HUES48 (cell line): ENCODE measurements at regions not wholly inside any gene's neighbourhood (a gene's known extent, or its start where the extent isn't known, plus 50 kb on each side); places are given as distances from the start of the nearest gene placed in this dataset.

ENCODE experiments used
- H3K27ac ChIP-seq: one replicate; pipeline ENCODE4 v1.7.0; 2013; ENCODE audit warnings: low read depth, low read length, inconsistent platforms
- H3K27me3 ChIP-seq: 2 replicates; pipeline ENCODE4 v1.6.1; 2013; ENCODE audit warnings: mild to moderate bottlenecking, low read length; ENCODE audit not compliant: control insufficient read depth, insufficient read depth
- H3K36me3 ChIP-seq: 2 replicates; pipeline ENCODE4 v1.6.1; 2013; ENCODE audit warnings: low read length; ENCODE audit not compliant: control insufficient read depth, insufficient read depth
- H3K4me1 ChIP-seq: 2 replicates; pipeline ENCODE4 v1.6.1; 2013; ENCODE audit warnings: mild to moderate bottlenecking, low read length; ENCODE audit not compliant: control insufficient read depth, insufficient read depth
- H3K4me3 ChIP-seq: 2 replicates; pipeline ENCODE4 v1.5.1; 2013; ENCODE audit warnings: mild to moderate bottlenecking, low read depth, low read length
- H3K9ac ChIP-seq: 2 replicates; pipeline ENCODE4 v1.6.1; 2013; ENCODE audit warnings: mild to moderate bottlenecking, low read depth, low read length, moderate library complexity
- H3K9me3 ChIP-seq: 2 replicates; pipeline ENCODE4 v1.6.1; 2013; ENCODE audit warnings: low read length; ENCODE audit not compliant: control insufficient read depth, insufficient read depth

DNA sequence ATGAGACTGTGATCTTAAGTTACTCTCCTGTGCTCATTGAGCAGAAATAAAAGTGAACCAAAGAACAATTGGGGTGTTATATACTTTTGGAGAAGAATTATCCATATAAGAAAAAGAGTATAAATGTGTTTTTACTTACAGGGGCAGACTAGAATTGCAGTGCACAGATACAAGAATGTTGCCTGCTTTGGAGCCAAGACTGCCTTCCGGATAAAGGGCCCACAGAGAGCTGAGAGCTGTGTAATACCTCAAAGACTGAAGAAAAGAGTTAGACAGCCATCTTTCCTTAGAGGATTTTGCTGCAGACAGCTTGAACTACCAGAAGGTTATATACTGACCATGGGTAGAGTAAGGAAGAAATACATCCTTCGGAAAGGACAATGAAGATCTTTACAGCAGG lies 1235.5 kb upstream of the CITED2 start:
- no peaks in the 10 kb centered on the region for H3K4me1 ChIP-seq
- H3K27me3 ChIP-seq: no peaks in the 10 kb centered on the region
- H3K9me3 ChIP-seq: no peaks in the 10 kb centered on the region
- H3K27ac ChIP-seq: no peak overlapping the region
- no peak overlapping the region for H3K4me3 ChIP-seq
- no peak overlapping the region for H3K9ac ChIP-seq
- no peaks in the 10 kb centered on the region for H3K36me3 ChIP-seq

DNA sequence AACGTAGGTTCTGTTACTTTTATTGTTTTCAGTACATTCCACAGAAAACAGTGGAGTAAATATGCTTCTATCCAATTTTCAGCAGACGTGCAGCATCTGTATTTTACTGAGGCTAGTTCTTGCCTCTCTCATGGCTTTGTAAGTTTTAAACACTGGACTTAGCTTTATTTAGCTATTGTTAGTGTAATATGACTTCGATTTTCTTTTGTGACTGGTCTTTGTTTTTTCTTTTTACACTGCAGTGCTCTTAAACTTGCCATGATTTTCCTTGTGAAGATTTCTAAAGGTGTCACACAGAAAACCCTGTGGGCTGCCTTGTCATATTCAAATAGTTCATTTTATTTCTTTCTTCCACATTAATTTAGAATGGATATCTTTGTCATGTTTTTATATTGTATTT lies 1234.9 kb upstream of the CITED2 start:
- Histone ChIP-seq H3K36me3 (no peaks in the 10 kb centered on the region), H3K27ac (no peak overlapping the region), H3K4me3 (no peak overlapping the region), H3K27me3 (no peaks in the 10 kb centered on the region), H3K9me3 (no peaks in the 10 kb centered on the region), H3K4me1 (no peaks in the 10 kb centered on the region), H3K9ac (no peak overlapping the region)

DNA sequence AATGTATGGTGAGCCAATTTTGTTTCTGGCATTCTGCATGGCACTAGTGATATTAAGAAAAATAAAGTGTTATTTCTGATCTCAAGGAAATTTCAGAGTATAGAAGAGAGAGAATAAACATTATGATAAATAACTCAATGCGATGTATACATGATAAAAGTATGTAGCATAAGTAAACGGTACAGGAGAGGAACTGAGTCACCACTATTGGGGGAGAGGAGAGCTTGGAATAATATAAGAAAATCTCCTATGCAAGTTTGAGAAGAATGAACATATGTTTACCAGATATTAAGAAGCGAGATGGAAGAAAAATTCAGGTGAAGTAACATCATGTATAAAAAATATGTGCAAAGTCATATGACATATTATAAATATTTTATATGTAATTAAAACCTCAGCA lies 1230.3 kb upstream of the CITED2 start:
- Histone ChIP-seq H3K9ac (no peak overlapping the region), H3K4me1 (peaks cover 6% of the 10 kb centered on the region; the same call in 1 of the 2 replicates), H3K4me3 (no peak overlapping the region), H3K27ac (no peak overlapping the region), H3K36me3 (no peaks in the 10 kb centered on the region), H3K9me3 (no peaks in the 10 kb centered on the region), H3K27me3 (no peaks in the 10 kb centered on the region)

DNA sequence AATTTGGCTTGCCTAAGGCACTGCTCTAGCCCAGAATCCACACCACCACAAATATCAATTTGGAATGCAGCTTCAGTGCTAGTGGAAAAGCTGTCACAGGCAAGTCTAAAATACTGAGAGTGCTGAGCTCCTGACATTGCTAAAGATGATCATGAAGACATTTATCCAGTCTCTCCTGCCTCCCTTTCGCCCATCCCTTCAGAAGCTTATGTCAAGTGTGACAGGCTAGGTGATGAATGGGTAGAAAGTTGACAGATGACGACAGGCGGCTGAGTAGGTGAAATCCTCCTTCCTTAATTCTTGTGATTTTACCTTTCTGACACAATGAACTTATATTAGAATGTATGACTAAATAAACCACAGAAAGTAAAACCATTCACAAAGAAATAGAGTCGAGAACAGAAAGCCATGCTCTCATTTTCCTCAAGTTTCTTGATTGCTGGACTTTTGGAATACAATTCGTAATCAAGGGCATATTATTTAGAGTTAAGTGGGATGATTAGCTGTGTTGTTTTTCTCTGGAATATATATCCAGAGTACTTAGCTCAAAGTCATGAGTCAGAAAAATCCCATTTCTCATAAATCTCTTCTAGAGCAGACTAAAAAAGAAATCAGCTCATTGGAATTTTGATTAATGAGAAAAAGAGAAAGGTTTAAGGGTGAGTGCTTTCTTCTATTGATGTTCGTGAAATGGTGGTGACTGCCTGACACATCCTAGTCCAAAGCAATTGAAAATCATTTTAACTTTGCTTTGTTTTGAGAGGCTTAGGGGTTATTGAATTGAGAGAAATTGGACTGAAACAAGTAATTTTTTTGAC lies 1228.2 kb upstream of the CITED2 start:
- H3K36me3 ChIP-seq: no peaks in the 10 kb centered on the region
- H3K27ac ChIP-seq: no peak overlapping the region
- no peak overlapping the region for H3K9ac ChIP-seq
- H3K4me1 ChIP-seq: peaks cover 6% of the 10 kb centered on the region; the same call in 1 of the 2 replicates
- no peaks in the 10 kb centered on the region for H3K9me3 ChIP-seq
- no peak overlapping the region for H3K4me3 ChIP-seq
- no peaks in the 10 kb centered on the region for H3K27me3 ChIP-seq

DNA sequence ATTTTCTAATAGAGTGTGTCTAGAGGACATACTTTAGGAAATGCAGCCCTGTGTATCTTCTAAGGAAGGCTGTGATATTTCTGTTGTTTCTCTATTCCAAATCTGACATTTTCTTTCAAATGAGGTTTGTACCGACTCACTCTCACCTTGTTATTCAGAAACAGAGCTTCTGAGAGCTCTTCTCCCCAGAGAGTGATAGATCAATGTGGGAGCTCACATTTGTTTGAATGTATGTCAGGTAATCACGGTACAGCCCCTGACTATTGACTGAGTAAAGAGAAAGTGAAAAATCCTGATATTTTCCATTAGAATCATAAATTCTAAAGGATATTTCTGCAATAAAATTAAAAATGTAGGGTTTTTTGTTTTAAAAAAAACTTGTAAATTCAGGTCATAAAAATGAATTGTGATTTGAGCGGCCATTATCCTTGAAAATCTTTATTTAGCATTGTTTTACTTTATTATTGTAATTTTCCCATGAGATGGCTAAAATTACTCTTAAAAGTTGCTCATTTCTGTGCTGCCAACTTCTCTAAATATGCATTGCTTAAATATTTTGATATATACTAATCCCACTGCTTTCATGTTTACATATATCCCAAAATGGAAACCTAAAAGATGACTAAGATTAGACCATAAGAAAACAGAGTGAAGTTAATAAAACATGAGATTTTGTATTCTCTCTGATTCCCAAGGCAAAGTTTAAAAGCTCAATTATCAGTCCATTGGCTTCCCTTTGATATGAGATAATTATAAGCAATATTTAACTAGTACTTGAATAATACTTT lies 1226.8 kb upstream of the CITED2 start:
- peaks cover 6% of the 10 kb centered on the region; the same call in 1 of the 2 replicates for H3K4me1 ChIP-seq
- H3K27me3 ChIP-seq: no peaks in the 10 kb centered on the region
- H3K4me3 ChIP-seq: no peak overlapping the region
- H3K27ac ChIP-seq: no peak overlapping the region
- H3K9me3 ChIP-seq: no peaks in the 10 kb centered on the region
- H3K9ac ChIP-seq: no peak overlapping the region
- no peaks in the 10 kb centered on the region for H3K36me3 ChIP-seq

DNA sequence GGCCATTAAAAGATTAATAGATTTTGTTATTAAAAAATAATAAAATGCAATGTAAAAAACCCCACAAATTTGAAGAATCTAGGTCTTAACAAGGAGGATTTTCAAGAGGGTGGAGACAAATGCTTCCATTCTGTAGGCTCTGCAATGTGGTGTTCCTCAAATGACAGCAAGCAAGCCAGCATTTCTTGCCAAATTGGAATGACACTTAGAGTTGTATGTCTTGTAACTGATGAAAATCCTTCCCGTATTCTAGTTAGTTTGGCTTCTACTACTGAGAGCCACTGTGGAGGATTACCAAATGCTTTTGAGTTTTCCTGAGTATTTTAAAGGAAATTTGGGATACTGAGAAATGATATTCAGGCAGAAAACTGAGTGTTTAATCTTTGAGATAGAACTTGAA lies 1225.5 kb upstream of the CITED2 start:
- Histone ChIP-seq H3K4me1 (peaks cover 6% of the 10 kb centered on the region; the same call in 1 of the 2 replicates), H3K9ac (no peak overlapping the region), H3K4me3 (no peak overlapping the region), H3K36me3 (no peaks in the 10 kb centered on the region), H3K27me3 (no peaks in the 10 kb centered on the region), H3K27ac (no peak overlapping the region), H3K9me3 (no peaks in the 10 kb centered on the region)

DNA sequence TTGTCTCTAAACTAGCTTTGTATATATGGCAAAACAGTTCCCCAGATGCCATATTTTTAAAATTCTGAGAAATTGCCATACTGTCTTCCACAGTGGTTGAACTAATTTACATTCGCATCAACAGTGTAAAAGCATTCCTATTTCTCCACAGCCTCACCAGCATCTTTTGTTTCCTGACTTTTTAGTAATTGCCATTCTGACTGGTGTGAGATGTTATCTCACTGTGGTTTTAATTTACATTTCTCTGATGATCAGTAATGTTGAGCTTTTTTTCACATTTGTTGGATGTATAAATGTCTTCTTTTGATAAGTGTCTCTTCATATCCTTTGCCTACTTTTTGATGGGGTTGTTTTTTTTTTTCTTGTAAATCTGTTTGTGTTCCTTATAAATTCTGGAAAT lies 1222.7 kb upstream of the CITED2 start:
- H3K4me3 ChIP-seq: no peak overlapping the region

DNA sequence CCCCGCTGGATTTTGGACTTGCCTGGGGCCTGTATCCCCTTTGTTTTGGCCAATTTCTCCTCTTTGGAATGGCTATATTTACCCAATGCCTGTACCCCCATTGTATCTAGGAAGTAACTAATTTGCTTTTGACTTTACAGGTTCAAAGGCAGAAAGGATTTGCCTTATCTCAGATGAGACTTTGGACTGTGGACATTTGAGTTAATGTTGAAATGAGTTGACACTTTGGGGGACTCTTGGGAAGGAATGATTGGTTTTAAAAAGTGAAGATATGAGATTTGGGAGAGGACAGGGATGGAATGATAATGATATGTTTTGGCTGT lies 1220.3 kb upstream of the CITED2 start:
- H3K4me3 ChIP-seq: no peak overlapping the region
- H3K27ac ChIP-seq: no peak overlapping the region
- H3K9ac ChIP-seq: no peak overlapping the region

More for the DNA sequence above, 1222.7 kb upstream of the CITED2 start:
- H3K36me3 ChIP-seq: no peaks in the 10 kb centered on the region
- H3K27ac ChIP-seq: no peak overlapping the region
- H3K9ac ChIP-seq: no peak overlapping the region
- H3K4me1 ChIP-seq: peaks cover 6% of the 10 kb centered on the region; the same call in 1 of the 2 replicates
- 0 out of 2 replicates have a peak, but pooled peaks cover 7% of the 10 kb centered on the region for H3K9me3 ChIP-seq
- H3K27me3 ChIP-seq: no peaks in the 10 kb centered on the region

DNA sequence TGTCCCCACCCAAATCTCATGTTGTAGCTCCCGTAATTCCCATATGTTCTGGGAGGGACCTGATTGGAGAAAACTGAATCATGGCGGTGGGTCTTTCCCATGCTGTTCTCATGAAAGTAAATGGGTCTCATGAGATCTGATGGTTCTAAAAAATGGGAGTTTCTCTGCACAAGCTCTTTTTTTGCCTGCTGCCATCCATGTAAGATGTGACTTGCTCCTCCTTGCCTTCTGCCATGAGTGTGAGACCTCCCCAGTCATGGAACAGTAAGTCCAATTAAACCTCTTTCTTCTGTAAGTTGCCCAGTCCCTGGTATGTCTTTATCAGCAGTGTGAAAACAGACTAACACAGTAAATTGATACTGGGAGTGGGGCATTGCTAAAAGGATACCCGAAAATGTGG lies 1218.4 kb upstream of the CITED2 start:
- no peak overlapping the region for H3K4me3 ChIP-seq
- H3K36me3 ChIP-seq: no peaks in the 10 kb centered on the region
- no peaks in the 10 kb centered on the region for H3K27me3 ChIP-seq
- H3K9ac ChIP-seq: no peak overlapping the region
- H3K9me3 ChIP-seq: 0 out of 2 replicates have a peak, but pooled peaks cover 7% of the 10 kb centered on the region
- no peak overlapping the region for H3K27ac ChIP-seq
- H3K4me1 ChIP-seq: no peaks in the 10 kb centered on the region

More for the DNA sequence above, 1220.3 kb upstream of the CITED2 start:
- Histone ChIP-seq H3K36me3 (no peaks in the 10 kb centered on the region), H3K4me1 (no peaks in the 10 kb centered on the region), H3K9me3 (0 out of 2 replicates have a peak, but pooled peaks cover 7% of the 10 kb centered on the region), H3K27me3 (no peaks in the 10 kb centered on the region)

DNA sequence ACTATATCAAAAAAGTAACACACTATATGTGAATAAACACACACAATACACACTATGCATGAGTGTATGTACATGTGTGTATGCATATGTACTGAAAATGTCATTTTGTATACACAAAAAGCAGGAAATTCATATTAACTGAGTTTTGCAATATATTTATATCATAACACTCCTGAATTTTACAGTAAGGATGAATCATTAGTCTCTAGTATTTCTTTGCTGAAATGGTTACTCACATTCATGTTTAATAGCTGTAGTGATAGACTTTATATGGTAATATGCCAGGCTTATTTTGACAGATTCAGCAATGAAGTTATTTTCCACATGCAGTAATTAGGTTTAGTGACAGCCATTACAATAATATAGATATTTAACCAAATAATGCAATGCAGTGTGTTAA lies 1216.2 kb upstream of the CITED2 start:
- Histone ChIP-seq H3K36me3 (no peaks in the 10 kb centered on the region), H3K4me1 (no peaks in the 10 kb centered on the region), H3K4me3 (no peak overlapping the region), H3K9ac (no peak overlapping the region), H3K27me3 (no peaks in the 10 kb centered on the region), H3K27ac (no peak overlapping the region), H3K9me3 (0 out of 2 replicates have a peak, but pooled peaks cover 7% of the 10 kb centered on the region)

DNA sequence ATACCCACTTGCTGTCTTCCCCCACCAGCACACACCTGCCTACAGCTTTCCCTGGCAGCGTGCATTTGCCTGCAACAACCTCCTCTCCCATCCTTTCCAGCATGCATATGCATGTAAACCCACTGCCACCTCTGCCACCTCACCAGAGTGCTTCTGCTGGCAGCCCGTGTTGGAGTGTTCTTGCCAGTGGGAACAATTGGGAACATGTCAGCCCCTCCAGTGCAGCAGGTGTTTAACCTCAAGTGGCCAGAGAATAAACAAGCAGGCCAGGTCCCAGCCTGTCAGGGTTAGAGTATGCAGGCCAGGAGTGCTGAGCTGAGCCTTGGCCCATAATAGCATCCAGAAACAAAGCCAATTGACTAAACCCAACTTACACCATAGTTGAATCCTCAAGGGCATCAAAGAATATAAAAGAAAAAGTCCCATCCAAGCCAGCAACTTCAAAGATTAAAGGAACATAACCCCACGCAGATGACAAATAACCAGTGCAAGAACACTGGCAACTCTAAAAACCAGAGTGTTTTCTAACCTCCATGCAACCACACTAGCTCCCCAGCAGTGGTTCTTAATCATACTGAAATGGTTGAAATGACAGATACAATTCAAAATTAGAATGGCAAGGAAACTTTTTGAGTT lies 1212.1 kb upstream of the CITED2 start:
- H3K27ac ChIP-seq: no peak overlapping the region
- no peak overlapping the region for H3K4me3 ChIP-seq
- H3K36me3 ChIP-seq: no peaks in the 10 kb centered on the region
- H3K9me3 ChIP-seq: no peaks in the 10 kb centered on the region
- H3K9ac ChIP-seq: no peak overlapping the region
- H3K27me3 ChIP-seq: no peaks in the 10 kb centered on the region
- H3K4me1 ChIP-seq: no peaks in the 10 kb centered on the region
